ENCODE measurements at regions not wholly inside any gene's neighbourhood (a gene's known extent, or its start where the extent isn't known, plus 50 kb on each side); places are given as distances from the start of the nearest gene placed in this dataset.
"Not testable (repeated sequence)": the region's sequence is repeated elsewhere in the genome, so short reads cannot be mapped to it uniquely, and the experiment has no call there.

DNA sequence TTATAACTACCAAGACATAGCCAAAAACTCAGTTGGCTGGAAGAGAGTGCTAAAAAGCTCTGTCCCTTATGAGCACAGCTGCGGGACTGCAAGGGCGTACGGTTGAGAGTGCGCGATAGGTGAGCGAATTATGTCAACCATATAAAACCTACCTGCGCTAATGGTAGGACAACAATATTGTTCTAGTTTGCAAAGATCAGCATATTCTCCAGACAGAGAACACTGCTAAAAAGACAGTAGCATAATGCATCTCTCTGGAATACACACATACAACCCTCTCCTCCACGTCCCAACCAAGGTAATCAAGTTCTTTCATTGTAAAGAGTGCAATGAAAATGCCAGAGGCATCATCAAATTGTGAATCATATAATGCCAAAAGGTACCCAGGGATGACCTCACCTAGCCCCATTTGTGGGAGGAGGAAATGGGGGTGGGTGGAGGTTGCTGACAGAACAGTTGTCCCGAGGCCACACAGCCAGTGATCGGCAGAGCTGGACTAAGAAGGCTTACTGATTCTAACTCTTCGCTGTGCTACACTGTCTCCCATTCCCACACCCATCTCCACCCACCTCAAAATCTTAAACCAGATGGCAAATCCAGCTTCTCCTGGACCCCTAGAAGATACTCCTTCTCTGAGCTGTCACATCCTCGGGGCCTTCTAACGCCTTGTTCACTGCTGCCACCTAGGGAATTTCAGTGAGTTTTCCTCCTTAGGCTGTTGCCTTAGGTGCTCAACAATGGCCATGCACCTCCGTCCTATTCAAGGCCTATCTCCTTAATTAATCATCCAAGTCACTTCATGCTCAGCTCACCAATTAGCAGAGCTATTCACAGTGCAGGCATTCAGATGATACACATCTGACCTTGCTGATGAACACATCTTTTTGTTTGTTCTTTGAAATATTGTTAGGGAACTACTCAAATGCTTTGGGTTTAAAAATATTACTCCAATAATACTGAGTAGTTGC lies 60.7 kb downstream of the RPL22L1 start:
- Histone ChIP-seq H3K4me1 (peaks cover 0 to 13% (median 8%) of the 10 kb centered on the region in 4 donors), H3K36me3 (no peaks in the 10 kb centered on the region), H3K9me3 (no peaks in the 10 kb centered on the region), H3K27ac (no peak overlapping the region), H3K4me3 (no peak overlapping the region), H3K27me3 (no peaks in the 10 kb centered on the region)
- DNase-seq, result no peak
- ATAC-seq (ENCODE audit: low FRiP score in 2 of 2), result peak in 1 of 2 donors; percentile 66
- WGBS, 2 donors, result 73 to 77% methylated on average over 14 of the region's 14 CpGs
- TF ChIP-seq EP300 (IDR thresholded peaks at IDR 0.05) (no peak), CTCF (IDR thresholded peaks at IDR 0.05) (peak in 3 of 6 experiments; percentile 15 to 25 (median 21))

DNA sequence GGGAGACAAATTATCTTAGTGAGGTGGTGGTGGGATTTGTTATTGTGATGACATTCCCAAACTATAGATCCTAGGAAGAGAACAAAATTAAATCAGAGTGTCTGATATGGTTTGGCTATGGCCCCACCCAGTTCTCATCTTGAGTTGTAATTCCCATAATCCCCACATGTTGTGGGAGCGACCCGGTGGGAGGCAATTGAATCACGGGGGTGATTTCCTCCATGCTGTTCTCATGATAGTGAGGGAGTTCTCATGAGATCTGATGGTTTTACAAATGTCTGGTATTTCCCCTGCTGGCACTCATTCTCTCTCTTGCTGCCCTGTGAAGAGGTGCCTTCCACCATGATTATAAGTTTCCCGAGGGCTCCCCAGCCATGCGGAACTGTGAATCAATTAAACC lies 62.0 kb downstream of the RPL22L1 start:
- WGBS, 2 donors, result 86 to 89% methylated on average over 5 of the region's 5 CpGs
- Histone ChIP-seq H3K36me3 (no peaks in the 10 kb centered on the region), H3K4me1 (peaks cover 0 to 13% (median 8%) of the 10 kb centered on the region in 4 donors), H3K27me3 (no peaks in the 10 kb centered on the region), H3K9me3 (no peaks in the 10 kb centered on the region), H3K4me3 (no peak overlapping the region), H3K27ac (no peak overlapping the region)
- DNase-seq (no peak), ATAC-seq (ENCODE audit: low FRiP score in 2 of 2) (no peak)
- TF ChIP-seq CTCF (IDR thresholded peaks at IDR 0.05) (no peak), POLR2A (IDR thresholded peaks at IDR 0.05) (no peak), POLR2AphosphoS5 (IDR thresholded peaks at IDR 0.05) (no peak), EP300 (IDR thresholded peaks at IDR 0.05) (no peak)

GRCh38 chr3:170806676-170807075 lies 63.3 kb downstream of the RPL22L1 start:
- Histone ChIP-seq H3K36me3 (no peaks in the 10 kb centered on the region), H3K9me3 (no peaks in the 10 kb centered on the region), H3K4me3 (no peak overlapping the region), H3K27me3 (no peaks in the 10 kb centered on the region), H3K27ac (no peak overlapping the region), H3K4me1 (peaks cover 0 to 2% (median under 1%) of the 10 kb centered on the region in 4 donors)
- no peak for DNase-seq
- no peak for ATAC-seq (ENCODE audit: low FRiP score in 2 of 2)
- TF ChIP-seq CTCF (IDR thresholded peaks at IDR 0.05) (no peak), EP300 (IDR thresholded peaks at IDR 0.05) (no peak), POLR2AphosphoS5 (IDR thresholded peaks at IDR 0.05) (no peak), POLR2A (IDR thresholded peaks at IDR 0.05) (no peak)
- 83 to 87% methylated on average over 2 of the region's 2 CpGs for WGBS, 2 donors

- no peaks in the 10 kb centered on the region for H3K4me1 ChIP-seq
- H3K4me3 ChIP-seq, result no peak overlapping the region
- no peak for DNase-seq
- H3K36me3 ChIP-seq, result no peaks in the 10 kb centered on the region
- no peaks in the 10 kb centered on the region for H3K27me3 ChIP-seq
- H3K27ac ChIP-seq, result no peak overlapping the region
- TF ChIP-seq CTCF (IDR thresholded peaks at IDR 0.05), result no peak
- TF ChIP-seq EP300 (IDR thresholded peaks at IDR 0.05), result no peak
- no peaks in the 10 kb centered on the region for H3K9me3 ChIP-seq
- WGBS, 2 donors, result 65 to 79% methylated on average over 5 of the region's 5 CpGs
- ATAC-seq (ENCODE audit: low FRiP score in 2 of 2), result no peak
Measured at GRCh38 chr3:170806141-170806540, 63.9 kb downstream of the RPL22L1 start.

DNA sequence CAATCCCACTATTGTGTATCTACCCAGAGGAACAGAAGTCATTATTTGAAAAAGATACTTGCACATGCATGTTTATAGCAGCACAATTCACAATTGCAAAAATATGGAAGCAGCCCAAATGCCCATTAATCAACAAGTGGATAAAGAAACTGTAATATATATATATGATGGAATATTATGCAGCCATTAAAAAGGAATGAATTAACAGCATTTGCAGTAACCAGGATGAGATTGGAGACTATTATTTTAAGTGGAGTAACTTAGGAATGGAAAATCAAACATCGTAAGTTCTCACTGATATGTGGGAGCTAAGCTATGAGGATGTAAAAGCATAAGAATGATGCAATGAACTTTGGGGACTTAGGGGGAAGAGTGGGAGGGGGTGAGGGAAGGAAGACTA lies 64.7 kb downstream of the RPL22L1 start:
- H3K36me3 ChIP-seq; H3K4me1 ChIP-seq; H3K4me3 ChIP-seq; H3K9me3 ChIP-seq; H3K27ac ChIP-seq; H3K27me3 ChIP-seq; DNase-seq; ATAC-seq (ENCODE audit: low FRiP score in 2 of 2): not testable (repeated sequence)
- 94 to 96% methylated on average over 1 of the region's 1 CpG for WGBS, 2 donors

GRCh38 chr3:170804634-170805033 lies 65.4 kb downstream of the RPL22L1 start:
- WGBS, 2 donors, result 42 to 49% methylated on average over 1 of the region's 1 CpG
- H3K4me3 ChIP-seq, H3K9me3 ChIP-seq: not testable (repeated sequence)

More at GRCh38 chr3:170804634-170805033, 65.4 kb downstream of the RPL22L1 start:
- DNase-seq; H3K27me3 ChIP-seq; ATAC-seq (ENCODE audit: low FRiP score in 2 of 2); H3K27ac ChIP-seq; H3K36me3 ChIP-seq; H3K4me1 ChIP-seq: not testable (repeated sequence)

Measured in upper lobe of left lung (tissue), 6 donors.